GM12864 (cell line): ENCODE measurements at regions not wholly inside any gene's neighbourhood (a gene's known extent, or its start where the extent isn't known, plus 50 kb on each side); places are given as distances from the start of the nearest gene placed in this dataset.

ENCODE experiments used
- DNase-seq: peaks from one replicate; pipeline ENCODE4 v3.0.0-alpha.2; 2011; ENCODE audit warnings: low read depth
- H3K4me3 ChIP-seq: 2 replicates; pipeline ENCODE4 v1.5.1; 2011; ENCODE audit warnings: mild to moderate bottlenecking, low read depth, low read length, control low read depth
- TF ChIP-seq, protein P1 (sequence below): IDR thresholded peaks from 2 replicates; pipeline ENCODE4 v1.5.1; 2011; ENCODE audit warnings: low read depth, mild to moderate bottlenecking, moderate library complexity, low read length, control low read depth, inconsistent platforms; ENCODE audit errors: missing control alignments

DNA sequence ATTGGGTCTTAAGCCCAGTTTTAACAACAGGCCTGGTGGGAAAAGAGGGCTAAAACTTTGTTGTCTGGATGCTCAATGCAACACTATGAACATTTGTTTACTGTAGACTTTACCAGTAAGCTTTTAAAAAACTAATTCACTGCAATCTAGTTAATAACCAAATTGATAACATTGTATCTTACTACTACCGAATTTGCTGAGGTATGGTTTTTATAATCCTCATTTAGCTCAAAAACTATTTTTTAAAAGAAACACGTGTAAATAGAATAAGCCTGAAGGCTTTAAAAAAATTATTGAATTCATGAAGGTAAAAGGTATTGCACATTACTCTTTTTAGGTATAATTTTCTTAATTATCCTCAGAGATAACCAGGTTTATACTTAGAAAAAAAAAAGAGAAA lies 500.6 kb downstream of the RWDD3 start:
- TF ChIP-seq, protein P1, sequence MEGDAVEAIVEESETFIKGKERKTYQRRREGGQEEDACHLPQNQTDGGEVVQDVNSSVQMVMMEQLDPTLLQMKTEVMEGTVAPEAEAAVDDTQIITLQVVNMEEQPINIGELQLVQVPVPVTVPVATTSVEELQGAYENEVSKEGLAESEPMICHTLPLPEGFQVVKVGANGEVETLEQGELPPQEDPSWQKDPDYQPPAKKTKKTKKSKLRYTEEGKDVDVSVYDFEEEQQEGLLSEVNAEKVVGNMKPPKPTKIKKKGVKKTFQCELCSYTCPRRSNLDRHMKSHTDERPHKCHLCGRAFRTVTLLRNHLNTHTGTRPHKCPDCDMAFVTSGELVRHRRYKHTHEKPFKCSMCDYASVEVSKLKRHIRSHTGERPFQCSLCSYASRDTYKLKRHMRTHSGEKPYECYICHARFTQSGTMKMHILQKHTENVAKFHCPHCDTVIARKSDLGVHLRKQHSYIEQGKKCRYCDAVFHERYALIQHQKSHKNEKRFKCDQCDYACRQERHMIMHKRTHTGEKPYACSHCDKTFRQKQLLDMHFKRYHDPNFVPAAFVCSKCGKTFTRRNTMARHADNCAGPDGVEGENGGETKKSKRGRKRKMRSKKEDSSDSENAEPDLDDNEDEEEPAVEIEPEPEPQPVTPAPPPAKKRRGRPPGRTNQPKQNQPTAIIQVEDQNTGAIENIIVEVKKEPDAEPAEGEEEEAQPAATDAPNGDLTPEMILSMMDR: no peak
- no peak for DNase-seq
- H3K4me3 ChIP-seq: no peak overlapping the region

- H3K4me3 ChIP-seq: no peak overlapping the region
- TF ChIP-seq, protein P1: no peak
- no peak for DNase-seq
These were observed 508.6 kb downstream of the RWDD3 start for GRCh38 chr1:95742591-95743089.

GRCh38 chr1:95744731-95745130 lies 510.7 kb downstream of the RWDD3 start:
- DNase-seq: no peak
- no peak overlapping the region for H3K4me3 ChIP-seq
- TF ChIP-seq, protein P1: no peak

DNA sequence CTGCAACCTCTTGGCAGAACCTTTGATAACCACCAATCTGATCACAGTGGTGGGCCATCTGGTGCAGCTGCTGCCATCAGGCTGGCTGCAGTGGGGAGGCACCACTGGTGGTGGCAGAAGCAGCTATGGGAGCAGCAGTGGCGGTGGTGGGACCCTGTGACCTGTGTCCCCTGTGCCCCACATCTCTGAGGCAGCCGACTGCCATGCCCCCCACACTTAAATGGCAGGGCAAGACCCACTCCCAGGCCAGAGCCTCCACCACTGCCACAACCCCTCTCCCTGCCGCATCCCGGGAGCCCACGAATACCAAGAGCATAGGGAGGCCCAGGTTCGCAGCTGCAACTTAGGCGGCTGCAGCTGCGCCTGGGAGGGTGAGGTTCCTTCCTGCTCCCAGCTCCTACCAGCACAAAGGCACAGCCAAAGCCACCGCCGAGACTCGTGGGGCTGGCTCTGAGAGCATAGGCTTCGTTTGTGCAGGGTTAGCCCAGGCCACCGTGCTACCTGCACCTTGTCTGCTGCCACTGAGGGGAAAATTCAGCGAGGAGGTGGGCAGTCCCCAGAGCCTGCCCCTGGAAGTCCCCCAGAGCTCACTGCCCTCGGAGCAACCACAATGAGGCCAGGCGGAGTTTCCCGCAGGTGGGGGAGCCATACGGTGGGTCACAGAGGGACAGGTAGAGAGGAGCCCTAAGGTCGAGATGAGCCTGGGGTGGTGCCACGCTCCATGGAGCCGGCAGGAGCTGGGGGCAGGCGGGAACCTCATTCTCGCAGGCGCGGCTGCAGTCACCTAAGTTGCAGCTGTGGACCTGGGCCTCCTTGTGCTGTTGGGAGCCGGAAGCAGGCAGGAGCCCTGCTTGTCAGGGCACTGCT lies 518.7 kb downstream of the RWDD3 start:
- no peak overlapping the region for H3K4me3 ChIP-seq
- TF ChIP-seq, protein P1: no peak
- DNase-seq: no peak

- DNase-seq: no peak
- TF ChIP-seq, protein P1: no peak
- no peak overlapping the region for H3K4me3 ChIP-seq
These were observed 519.5 kb downstream of the RWDD3 start for GRCh38 chr1:95753382-95754016.

DNA sequence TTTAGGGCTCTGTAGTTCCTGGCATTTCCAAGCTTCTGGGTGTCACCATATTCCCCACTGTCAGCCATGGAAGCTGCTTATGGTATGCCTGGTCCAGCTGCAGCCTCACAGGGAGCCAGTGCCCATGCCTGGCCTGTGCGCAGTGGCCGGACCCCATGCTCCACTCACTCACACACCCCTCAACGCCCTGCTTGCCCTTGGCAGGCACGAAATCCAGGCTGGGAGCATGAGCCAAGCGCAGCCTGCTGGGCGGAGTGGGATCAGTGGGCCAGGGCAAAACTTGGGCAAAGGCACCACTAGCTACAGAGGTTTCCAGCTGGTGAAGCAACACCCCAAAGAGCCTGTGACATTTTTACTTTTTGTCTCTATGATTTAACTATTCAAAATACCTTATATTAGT lies 520.4 kb downstream of the RWDD3 start:
- H3K4me3 ChIP-seq: no peak overlapping the region
- DNase-seq: no peak
- TF ChIP-seq, protein P1: no peak
